Osteocyte (in vitro differentiated cells): ENCODE measurements at regions not wholly inside any gene's neighbourhood (a gene's known extent, or its start where the extent isn't known, plus 50 kb on each side); places are given as distances from the start of the nearest gene placed in this dataset.

Experiments used
- DNase-seq: peaks from one replicate; pipeline ENCODE4 v3.0.0; 2021; ENCODE audit warnings: mixed read lengths; ENCODE audit not compliant: unreplicated experiment; ENCODE audit errors: extremely low spot score
- H3K27ac Mint-ChIP-seq: one replicate; pipeline ENCODE4 v1.8.0; 2021; ENCODE audit warnings: mild to moderate bottlenecking, mixed read lengths; ENCODE audit not compliant: unreplicated experiment
- H3K27me3 Mint-ChIP-seq: one replicate; pipeline ENCODE4 v1.8.0; 2021; ENCODE audit warnings: mixed read lengths; ENCODE audit not compliant: unreplicated experiment
- H3K36me3 Mint-ChIP-seq: one replicate; pipeline ENCODE4 v1.8.0; 2021; ENCODE audit warnings: mixed read lengths; ENCODE audit not compliant: unreplicated experiment
- H3K4me1 Mint-ChIP-seq: one replicate; pipeline ENCODE4 v1.8.0; 2021; ENCODE audit warnings: mixed read lengths; ENCODE audit not compliant: unreplicated experiment
- H3K4me3 Mint-ChIP-seq: one replicate; pipeline ENCODE4 v1.8.0; 2021; ENCODE audit warnings: mild to moderate bottlenecking, moderate library complexity, mixed read lengths; ENCODE audit not compliant: unreplicated experiment
- H3K9me3 Mint-ChIP-seq: one replicate; pipeline ENCODE4 v1.8.0; 2021; ENCODE audit warnings: mixed read lengths; ENCODE audit not compliant: unreplicated experiment
- TF ChIP-seq, protein P1 (sequence below): fragments of 200-600 bp; sonication (generic); IDR thresholded peaks from 2 replicates; pipeline ENCODE4 v1.5.0; 2021; ENCODE audit warnings: antibody characterized with exemption, mild to moderate bottlenecking, moderate library complexity

DNA sequence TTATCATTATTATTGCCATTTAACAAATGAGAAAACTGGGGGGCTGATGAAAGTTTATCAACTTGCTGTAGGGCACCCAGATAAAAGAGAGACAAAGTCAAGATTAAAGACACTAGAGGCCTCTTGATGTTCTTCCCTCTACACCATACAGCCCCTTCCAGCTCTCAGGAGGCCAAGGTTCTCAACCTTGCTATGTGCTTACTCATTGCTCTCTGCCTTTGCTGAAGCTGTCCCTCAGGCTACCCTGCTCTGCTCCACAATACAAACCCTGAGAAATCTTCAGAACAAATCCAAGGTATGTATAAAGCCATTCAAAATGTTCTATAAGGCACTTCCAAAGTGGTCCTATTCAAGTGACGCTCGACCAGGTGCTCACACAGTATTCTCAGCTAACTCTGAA lies 329.9 kb upstream of the TNP1 start:
- Mint-ChIP-seq H3K27ac (no peak overlapping the region), H3K4me3 (no peak overlapping the region)

DNA sequence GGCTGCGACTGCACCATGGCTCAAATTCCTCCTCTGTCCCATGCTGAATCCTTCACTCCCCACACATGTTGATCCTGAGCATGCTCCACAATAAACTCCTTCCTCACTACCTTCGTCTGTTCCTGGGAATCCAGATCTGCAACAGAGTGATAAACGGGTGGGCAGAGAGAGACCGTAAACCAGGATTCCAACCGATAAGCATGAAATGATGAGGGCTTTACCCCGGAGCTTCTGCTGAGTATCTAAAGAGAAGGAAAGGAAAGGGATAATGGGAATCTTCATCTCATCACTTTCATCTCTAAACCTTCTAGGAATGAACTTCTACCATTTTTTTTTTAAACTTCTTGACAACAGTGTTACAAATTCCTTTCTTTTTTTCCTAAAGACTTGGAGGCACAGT lies 329.3 kb upstream of the TNP1 start:
- no peaks in the 10 kb centered on the region for H3K36me3 Mint-ChIP-seq
- TF ChIP-seq, protein P1, sequence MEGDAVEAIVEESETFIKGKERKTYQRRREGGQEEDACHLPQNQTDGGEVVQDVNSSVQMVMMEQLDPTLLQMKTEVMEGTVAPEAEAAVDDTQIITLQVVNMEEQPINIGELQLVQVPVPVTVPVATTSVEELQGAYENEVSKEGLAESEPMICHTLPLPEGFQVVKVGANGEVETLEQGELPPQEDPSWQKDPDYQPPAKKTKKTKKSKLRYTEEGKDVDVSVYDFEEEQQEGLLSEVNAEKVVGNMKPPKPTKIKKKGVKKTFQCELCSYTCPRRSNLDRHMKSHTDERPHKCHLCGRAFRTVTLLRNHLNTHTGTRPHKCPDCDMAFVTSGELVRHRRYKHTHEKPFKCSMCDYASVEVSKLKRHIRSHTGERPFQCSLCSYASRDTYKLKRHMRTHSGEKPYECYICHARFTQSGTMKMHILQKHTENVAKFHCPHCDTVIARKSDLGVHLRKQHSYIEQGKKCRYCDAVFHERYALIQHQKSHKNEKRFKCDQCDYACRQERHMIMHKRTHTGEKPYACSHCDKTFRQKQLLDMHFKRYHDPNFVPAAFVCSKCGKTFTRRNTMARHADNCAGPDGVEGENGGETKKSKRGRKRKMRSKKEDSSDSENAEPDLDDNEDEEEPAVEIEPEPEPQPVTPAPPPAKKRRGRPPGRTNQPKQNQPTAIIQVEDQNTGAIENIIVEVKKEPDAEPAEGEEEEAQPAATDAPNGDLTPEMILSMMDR, result no peak
- no peak for DNase-seq
- H3K27me3 Mint-ChIP-seq, result no peaks in the 10 kb centered on the region
- no peak overlapping the region for H3K27ac Mint-ChIP-seq
- no peak overlapping the region for H3K4me3 Mint-ChIP-seq
- no peaks in the 10 kb centered on the region for H3K9me3 Mint-ChIP-seq
- peaks cover 3% of the 10 kb centered on the region for H3K4me1 Mint-ChIP-seq

More for the DNA sequence above, 329.9 kb upstream of the TNP1 start:
- H3K4me1 Mint-ChIP-seq, result peaks cover 3% of the 10 kb centered on the region
- no peaks in the 10 kb centered on the region for H3K36me3 Mint-ChIP-seq
- H3K9me3 Mint-ChIP-seq, result no peaks in the 10 kb centered on the region
- no peak for DNase-seq
- TF ChIP-seq, protein P1, result no peak
- no peaks in the 10 kb centered on the region for H3K27me3 Mint-ChIP-seq

DNA sequence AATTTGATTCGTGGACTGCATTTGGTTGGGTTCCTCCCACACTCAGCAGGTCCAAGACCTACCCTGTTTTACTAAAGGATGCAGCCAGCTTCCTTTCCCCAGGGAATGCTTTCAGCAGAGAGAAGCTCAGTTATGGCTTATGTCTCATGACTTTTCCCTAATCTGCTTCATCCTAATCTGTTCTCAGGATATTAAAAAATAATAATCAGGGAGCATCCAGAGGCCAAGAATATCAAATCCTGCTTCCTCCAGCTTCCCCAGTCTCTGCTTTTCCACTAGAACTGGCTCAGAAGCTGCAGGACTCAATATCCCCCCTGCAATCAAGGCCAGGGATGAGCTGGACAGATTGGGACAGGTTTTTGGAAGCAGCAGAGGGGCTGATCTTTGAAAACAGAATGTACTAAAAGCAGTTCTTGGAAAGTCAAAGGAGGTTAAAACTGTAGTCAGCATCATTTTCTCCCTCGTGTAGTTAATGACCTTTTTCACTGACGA lies 326.9 kb upstream of the TNP1 start:
- H3K27me3 Mint-ChIP-seq, result no peaks in the 10 kb centered on the region
- H3K4me3 Mint-ChIP-seq, result no peak overlapping the region
- no peak for DNase-seq
- peaks cover 3% of the 10 kb centered on the region for H3K4me1 Mint-ChIP-seq
- no peak overlapping the region for H3K27ac Mint-ChIP-seq
- H3K9me3 Mint-ChIP-seq, result no peaks in the 10 kb centered on the region
- no peaks in the 10 kb centered on the region for H3K36me3 Mint-ChIP-seq
- TF ChIP-seq, protein P1, result no peak

DNA sequence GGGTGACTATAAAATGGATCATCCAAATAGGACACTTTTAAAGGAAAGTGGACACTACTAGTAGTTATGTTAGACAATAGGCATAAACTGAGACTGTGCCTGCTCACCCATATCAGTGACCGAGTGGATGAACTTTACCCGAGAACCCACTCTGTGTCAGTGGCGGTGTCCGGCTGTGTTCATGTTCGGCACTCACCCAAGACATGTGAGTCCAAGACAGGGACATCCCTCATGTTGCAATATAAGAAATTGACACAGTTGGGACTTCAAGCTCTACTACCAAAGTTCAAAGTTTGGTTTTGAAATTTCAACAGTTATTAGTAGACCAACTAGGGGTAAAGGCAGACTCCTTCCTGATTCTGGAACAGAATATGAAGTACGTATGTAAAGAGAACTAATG lies 326.3 kb upstream of the TNP1 start:
- Mint-ChIP-seq H3K4me3 (no peak overlapping the region), H3K4me1 (peaks cover 7% of the 10 kb centered on the region), H3K36me3 (no peaks in the 10 kb centered on the region), H3K27me3 (no peaks in the 10 kb centered on the region), H3K27ac (no peak overlapping the region), H3K9me3 (no peaks in the 10 kb centered on the region)
- DNase-seq, result no peak
- TF ChIP-seq, protein P1, result no peak

DNA sequence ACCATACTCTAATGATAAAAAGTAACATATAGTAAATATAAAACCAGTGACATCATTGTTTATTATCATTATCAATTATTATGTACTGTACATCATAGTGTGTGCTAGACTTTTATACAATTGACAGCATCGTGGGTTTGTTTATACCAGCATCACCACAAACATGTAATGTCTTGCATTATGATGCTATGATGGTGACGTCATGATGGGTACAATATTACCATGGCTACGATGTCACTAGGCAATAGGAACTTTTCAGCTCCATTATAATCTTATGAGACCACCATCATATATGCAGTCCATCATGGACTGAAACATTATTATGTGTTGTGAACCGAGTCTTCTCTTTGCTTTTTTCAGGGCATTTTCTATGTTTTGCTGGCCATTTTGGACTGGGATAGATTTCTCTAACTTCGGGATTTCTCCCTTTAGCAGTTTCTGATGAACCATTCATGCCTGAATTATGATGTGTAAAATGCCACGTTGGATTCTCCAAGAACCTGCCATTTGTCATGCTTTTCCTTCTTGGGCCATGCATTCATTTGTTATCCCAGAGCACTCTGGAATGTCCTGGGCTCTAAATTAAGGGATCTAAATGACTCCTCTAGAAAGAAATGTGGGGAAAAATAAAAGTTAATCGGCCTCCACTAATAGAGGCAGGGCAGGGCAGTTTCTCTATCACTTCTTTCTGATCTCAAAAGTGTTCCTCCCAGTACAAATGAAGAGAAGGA lies 325.6 kb upstream of the TNP1 start:
- DNase-seq, result no peak
- no peak overlapping the region for H3K27ac Mint-ChIP-seq

More for the DNA sequence above, 325.6 kb upstream of the TNP1 start:
- Mint-ChIP-seq H3K4me3 (no peak overlapping the region), H3K4me1 (peaks cover 7% of the 10 kb centered on the region), H3K27me3 (no peaks in the 10 kb centered on the region), H3K9me3 (no peaks in the 10 kb centered on the region), H3K36me3 (no peaks in the 10 kb centered on the region)
- TF ChIP-seq, protein P1, result no peak
